ENCODE measurements at regions not wholly inside any gene's neighbourhood (a gene's known extent, or its start where the extent isn't known, plus 50 kb on each side); places are given as distances from the start of the nearest gene placed in this dataset.

DNA sequence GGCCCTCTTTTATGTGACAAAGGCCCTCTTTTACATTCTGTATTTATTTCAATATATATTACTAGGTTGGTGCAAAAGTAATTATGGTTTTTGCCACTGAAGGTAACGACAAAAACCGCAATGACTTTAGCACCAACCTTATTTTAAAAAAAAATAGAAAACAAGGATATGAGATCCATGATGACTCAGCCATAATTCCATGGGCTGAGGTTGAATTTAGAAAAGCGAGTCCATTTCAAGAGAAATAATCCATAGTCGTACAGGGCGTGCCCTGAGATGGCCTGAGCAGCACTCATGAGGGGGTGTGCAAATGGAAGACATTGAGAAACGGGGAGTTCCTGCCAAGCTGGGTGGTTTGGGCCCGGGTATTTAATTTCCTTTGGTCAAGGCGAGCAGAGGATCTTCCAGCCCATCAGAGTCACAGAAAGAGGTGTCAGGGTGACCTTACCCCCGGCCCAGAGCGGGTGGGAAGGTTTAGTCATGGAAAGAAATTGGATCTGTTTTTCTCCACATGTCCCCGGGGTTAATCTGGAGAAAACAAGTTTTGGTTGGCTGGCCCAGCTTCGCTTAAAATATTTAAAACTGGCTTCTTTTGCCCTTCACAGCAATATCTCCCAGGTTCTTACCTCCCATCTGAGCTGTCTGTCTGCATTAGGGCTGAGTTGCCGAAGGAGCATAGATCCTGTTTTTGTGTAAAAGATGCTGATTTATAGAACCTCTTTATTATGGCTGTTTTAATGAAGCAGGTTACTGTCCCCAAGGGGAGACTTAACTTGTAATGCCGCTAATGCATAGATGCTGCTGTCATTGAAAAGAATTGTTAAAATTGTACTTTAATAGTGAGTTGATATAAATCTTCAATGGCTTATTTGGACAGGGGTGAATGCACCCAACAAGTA is 255.6 kb downstream of the PREX1 start:
- DNase-seq (ENCODE audit: low read depth in 2 of 3, low spot score in 1 of 3) = no peak

DNA sequence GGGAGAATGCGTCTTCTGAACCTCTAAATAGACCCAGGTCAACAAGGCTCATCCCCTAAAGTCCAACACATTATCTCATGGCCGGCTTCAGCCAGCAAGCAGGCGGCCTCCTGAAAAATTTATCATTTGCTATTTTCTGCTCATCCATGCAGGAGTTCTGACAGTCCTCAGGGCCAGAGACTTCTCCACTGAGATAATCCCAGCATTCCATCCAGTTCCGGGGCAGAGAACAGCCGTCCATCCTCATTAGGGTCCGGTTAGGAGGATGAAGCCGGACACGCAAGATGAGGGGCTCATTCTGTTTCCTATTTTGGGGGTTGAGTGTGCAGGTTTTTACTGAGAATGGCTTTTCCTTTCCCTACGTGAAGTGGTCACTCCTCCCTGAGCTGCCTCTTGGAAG is 258.1 kb downstream of the PREX1 start:
- DNase-seq (ENCODE audit: low read depth in 2 of 3, low spot score in 1 of 3) = no peak

DNA sequence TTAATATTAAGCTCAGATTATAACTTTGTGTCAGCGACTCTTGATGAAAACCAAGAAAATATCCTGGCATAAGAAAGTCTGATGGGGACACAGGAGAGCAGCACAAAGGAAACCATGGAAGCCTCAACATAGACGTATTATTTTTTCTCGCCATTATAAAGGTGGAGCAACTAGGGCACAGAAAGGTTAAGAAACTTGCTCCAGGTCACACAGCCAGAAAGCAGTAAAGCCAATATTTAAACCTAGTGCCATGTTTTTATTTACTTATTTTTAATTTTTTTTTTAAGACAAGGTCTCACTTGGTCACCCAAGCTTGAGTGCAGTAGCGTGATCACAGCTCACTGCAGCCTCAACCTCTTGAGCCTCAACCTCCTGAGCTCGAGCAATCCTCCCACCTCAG is 259.3 kb downstream of the PREX1 start:
- DNase-seq (ENCODE audit: low read depth in 2 of 3, low spot score in 1 of 3) = no peak

DNA sequence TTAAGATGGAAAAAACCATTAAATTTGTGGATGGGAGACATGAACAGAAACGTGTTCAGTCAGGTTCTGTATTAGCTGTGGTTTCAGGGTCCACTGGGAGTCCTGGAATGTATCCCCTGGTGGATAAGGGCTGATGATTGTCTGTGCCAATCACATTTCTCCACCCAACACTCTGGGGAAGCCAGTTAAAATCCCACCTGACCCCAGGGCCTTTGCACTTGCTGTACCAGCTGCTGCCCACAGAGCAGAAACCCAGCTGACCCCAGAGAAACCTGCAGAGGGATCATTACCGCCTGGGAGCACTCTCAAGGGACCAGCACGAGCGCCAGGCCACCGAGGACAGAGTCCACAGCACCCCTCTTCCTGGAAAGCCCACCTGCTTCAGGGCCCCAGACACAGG is 260.7 kb downstream of the PREX1 start:
- no peak for DNase-seq (ENCODE audit: low read depth in 2 of 3, low spot score in 1 of 3)

- no peak for DNase-seq (ENCODE audit: low read depth in 2 of 3, low spot score in 1 of 3)
These were observed 262.7 kb downstream of the PREX1 start for GRCh38 chr20:48564982-48565539.

- DNase-seq (ENCODE audit: low read depth in 2 of 3, low spot score in 1 of 3) = no peak
These were observed 264.5 kb downstream of the PREX1 start for GRCh38 chr20:48563191-48563870.

DNA sequence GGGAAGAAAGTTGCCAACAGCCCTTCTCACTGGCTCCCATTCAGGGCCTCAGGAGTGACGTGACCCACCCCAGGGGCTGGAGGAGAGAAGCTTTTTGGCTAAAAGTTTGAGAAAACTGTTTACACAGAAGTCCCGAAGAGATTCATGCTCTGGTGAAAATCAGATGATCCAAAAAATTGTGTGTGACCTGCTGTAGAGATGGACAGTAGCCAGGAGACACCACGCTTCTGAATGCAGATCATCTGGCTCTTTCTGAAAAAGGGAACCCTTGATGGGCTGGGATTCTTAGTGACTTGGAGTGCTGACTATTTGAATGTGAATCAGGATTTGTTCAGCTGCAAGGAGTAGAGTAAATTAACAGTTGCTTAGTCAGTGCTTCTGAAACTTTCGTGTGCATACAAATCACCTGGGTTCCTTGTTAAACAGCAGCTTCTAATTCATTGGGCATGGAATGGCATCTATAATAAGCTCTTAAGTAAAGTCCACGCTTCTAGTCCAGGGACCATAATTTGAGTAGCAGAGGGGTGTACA is 265.1 kb downstream of the PREX1 start:
- no peak for DNase-seq (ENCODE audit: low read depth in 2 of 3, low spot score in 1 of 3)

DNA sequence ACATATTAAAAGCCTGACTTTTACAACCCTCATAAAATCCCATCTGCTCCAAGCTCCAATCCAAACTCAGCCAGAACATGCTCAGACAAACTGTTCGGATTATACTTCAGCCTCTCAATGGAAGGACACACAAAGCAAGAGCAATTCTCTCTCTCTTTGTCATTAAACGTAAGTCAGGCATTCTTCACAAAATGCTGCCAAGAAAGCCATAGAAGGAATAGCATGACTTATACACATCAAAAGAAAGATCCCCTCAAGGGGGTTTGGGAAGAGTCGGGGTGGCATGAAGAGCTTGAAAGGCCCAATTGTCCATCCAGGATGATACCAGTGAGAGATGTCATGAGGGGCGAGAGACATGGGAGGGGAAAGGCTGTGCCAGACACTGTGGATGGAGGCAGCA is 268.9 kb downstream of the PREX1 start:
- DNase-seq (ENCODE audit: low read depth in 2 of 3, low spot score in 1 of 3) = no peak

DNA sequence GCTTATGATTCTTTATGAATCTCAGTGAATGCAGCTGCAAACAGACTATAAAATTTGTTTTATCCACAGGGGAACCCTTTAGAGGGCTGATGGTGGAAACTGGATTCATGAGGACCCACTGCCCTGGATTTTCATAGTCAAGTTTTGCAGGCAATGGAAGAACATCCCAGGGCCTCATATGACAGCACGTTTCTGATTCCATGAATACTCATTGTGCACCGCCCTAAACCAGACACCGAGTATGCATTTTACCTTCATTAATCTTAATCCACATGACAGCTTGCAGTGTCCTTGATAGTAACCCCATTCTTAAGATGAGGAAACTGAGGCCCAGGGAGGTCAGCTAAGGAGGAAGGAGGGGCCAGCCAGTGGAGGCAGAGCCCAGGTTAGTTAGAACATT is 270.4 kb downstream of the PREX1 start:
- DNase-seq (ENCODE audit: low read depth in 2 of 3, low spot score in 1 of 3) = no peak

DNA sequence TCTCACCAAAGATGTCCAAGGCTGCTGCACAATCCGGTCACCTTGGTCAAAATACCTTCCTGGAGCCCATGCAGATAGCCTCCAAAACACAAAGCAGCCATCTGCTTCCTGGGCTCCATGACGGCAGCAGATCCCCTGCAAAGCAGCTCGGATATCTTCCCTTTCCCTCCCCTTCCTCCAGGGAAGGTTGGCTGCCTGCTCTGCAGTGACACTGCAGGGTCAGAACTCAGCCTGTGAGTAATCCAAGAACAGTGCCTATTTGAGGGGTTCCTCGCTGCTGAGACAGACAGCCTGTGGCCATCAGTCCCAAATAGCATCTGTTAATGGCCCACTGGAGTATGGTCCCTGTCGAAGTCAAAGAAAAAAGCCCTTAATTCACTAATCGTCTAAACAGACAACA is 270.8 kb downstream of the PREX1 start:
- no peak for DNase-seq (ENCODE audit: low read depth in 2 of 3, low spot score in 1 of 3)

DNA sequence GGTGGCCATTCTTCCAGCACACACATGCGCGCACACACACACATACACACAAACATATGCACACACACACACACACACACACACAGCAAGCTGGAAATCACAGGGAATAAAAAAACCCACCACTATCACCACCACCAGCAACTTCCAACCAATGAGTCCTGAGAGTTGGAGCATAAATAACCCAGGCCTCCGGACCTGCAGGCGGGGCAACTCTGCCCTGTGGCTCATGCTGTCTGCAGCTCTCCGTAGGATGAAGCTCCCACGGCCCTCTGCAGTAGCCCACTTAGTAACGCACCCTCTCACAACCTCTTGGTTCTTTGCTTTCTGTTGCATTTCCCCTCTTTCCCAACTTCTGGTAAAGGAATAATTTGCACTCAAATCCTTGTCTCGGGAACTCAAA is 275.2 kb downstream of the PREX1 start:
- no peak for DNase-seq (ENCODE audit: low read depth in 2 of 3, low spot score in 1 of 3)

DNA sequence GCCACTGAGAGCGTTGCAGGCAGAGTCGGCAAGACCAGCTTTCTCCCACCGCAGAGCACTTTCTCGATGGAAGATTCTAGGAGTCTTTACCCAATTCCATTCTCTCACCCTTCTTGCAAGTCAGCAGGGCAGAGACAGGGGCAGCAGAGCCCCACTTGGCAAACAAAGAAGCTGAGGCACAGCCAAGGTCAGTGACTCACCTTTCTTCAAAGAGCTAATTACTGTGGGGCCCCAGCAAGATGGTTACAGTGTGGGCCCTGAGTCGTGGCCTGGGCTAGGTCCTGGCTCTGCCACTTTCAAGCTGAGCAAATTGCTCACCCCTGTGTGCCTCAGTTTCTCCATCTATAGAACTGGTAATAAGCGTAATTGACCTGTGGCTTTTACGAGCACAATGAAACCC is 277.0 kb downstream of the PREX1 start:
- no peak for DNase-seq (ENCODE audit: low read depth in 2 of 3, low spot score in 1 of 3)

- DNase-seq (ENCODE audit: low read depth in 2 of 3, low spot score in 1 of 3) = no peak
These were observed 280.1 kb downstream of the PREX1 start for GRCh38 chr20:48547664-48548063.

GRCh38 chr20:48544402-48545339 is 283.1 kb downstream of the PREX1 start:
- DNase-seq (ENCODE audit: low read depth in 2 of 3, low spot score in 1 of 3) = no peak

GRCh38 chr20:48541581-48542071 is 286.2 kb downstream of the PREX1 start:
- no peak for DNase-seq (ENCODE audit: low read depth in 2 of 3, low spot score in 1 of 3)

GRCh38 chr20:48538856-48539255 is 288.9 kb downstream of the PREX1 start:
- no peak for DNase-seq (ENCODE audit: low read depth in 2 of 3, low spot score in 1 of 3)

- DNase-seq (ENCODE audit: low read depth in 2 of 3, low spot score in 1 of 3) = no peak
These were observed 289.6 kb downstream of the PREX1 start for GRCh38 chr20:48538058-48538825.

DNA sequence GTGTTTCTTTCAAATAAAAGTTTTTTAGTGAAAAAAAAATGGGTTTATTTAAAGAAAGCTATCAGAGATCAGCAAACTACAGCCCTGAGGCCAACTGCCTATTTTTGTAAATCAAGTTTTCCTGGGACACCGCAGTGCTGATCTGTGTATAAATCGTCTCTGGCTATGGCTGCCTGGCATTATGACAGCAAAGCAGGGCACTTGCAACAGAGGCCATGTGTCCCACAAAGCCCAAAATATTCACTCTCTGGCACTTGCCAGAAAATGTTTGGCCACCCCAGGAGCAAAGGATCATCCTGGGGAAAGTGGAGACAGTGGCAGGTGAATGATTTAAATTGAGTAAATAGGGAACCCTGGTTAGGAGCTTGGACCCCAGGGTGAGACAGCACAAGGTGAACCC is 291.6 kb downstream of the PREX1 start:
- DNase-seq (ENCODE audit: low read depth in 2 of 3, low spot score in 1 of 3) = no peak

DNA sequence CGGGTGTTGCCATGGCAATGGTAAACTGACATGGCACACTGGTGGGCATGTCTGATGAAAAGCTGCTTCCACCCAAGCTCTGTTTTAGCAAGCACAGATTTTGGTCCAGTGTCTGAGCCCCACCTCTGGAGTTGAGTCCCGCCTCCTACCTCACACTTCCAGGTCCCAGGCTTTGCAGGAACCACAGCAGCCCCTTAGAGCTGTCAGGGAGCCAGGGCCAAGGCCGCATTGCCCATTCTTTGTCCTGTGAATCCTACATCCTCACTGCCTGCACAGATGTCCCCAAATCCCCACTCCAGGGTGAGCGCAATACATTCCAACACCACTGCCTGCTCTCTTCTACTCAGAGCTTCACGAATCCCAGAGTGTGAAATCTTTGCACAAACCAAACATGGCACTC is 292.2 kb downstream of the PREX1 start:
- DNase-seq (ENCODE audit: low read depth in 2 of 3, low spot score in 1 of 3) = no peak

- no peak for DNase-seq (ENCODE audit: low read depth in 2 of 3, low spot score in 1 of 3)
These were observed 295.8 kb downstream of the PREX1 start for GRCh38 chr20:48532028-48532427.
